ENCODE measurements at regions not wholly inside any gene's neighbourhood (a gene's known extent, or its start where the extent isn't known, plus 50 kb on each side); places are given as distances from the start of the nearest gene placed in this dataset.
"Not testable (repeated sequence)": the region's sequence is repeated elsewhere in the genome, so short reads cannot be mapped to it uniquely, and the experiment has no call there.

DNA sequence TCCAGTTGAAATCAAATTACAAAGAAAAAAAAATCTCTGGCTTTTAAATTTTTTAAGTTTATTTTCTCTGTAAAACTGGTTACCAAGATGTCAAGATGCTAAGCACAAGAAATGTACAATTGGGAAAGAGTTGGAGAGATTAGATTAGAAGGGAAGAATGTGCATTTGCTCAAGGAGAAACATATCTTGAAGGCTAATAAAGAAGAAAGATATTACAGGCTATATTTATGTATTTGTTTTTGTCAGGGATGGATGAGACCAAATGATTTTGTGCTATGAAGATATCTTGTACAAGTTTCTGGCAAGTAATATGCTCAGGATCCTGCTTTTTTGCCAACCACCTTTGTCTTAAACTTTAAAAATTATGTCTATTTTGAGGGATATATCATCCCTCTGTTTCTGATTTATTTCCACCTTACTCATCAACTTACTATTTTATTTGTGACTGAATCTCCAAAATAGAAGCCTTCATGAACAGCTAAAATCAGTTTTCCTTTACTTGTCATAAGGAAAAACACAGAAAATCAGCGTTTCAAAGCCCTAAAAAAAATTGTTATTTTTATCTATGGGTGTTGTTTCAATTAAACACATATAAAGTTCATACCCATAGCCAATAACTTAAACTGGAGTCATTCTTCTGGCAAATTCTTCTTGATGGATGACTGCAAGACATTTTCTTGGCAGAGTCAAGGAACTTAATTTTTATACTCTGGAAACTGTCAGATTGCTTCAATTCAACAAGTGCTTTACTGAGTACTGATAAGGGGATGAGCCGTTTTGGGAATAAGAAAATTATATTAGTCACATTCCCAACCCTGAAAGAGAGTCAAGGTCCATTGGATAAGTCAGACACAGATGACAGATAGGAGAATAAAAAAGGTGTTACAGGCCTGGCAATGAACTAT, 141.8 kb downstream of the CTH start:
- no peak for DNase-seq (ENCODE audit: low spot score)
- in situ Hi-C loops (cut with HindIII; ENCODE audit: low sequenced_read_pairs), result no loop called here

DNA sequence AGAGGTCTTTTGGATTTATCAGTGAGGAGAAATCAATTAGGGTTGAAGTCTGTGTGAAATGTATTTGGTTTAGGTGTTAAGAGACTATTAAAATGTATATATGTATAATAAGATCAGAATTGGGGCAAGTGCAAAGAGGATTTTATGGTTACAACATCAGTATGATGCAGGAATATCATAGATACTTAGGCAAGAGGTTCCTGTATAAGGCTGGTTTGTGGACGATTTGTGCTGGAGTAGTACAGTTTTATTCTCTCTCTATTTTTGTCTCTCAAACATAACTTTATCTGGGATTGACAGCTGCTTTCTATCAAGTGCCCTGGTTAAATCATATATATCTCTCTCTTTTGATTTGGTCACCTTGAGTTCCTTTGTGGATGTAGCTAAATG, 142.5 kb downstream of the CTH start:
- DNase-seq (ENCODE audit: low spot score), result no peak
- in situ Hi-C loops (cut with HindIII; ENCODE audit: low sequenced_read_pairs), result no loop called here

DNA sequence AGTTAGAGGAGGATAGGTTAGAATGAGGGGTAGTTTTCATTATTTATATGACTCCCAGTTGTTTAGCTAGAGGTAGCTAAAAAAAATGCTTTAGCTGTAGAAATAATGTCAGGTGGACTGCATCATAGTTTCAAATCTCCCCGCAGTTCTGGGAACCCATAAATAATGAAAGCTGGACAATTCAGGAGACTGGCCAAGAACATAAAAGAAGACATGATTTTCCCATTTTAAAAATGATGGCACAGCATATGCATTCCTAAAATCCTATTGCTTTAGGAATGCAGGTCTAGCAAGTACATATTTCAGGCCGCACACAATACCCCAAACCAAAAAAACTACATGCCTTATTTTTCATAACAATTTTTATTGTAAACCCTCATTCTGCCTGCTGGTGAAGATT, 143.3 kb downstream of the CTH start:
- in situ Hi-C loops (cut with HindIII; ENCODE audit: low sequenced_read_pairs), result no loop called here
- DNase-seq (ENCODE audit: low spot score), result no peak

DNA sequence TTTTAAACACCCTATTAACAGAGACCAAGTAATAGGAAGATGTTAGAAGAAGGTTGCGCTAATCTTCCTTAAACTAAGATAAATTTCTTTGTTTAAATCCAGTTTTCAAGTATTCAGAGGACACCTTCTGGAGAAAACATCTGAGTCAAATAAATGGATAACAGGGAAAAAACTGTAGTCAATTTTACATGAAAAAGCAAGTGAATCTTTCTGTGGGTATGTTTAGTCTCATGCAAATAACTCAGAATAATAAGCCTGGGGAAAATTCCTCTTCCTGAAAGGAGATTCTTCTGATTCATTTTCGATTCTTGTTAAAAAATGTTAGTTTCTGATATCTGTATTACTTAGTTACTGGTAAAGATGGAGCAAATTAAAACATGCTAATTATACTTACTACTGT, 145.5 kb downstream of the CTH start:
- in situ Hi-C loops (cut with HindIII; ENCODE audit: low sequenced_read_pairs), result no loop called here

DNA sequence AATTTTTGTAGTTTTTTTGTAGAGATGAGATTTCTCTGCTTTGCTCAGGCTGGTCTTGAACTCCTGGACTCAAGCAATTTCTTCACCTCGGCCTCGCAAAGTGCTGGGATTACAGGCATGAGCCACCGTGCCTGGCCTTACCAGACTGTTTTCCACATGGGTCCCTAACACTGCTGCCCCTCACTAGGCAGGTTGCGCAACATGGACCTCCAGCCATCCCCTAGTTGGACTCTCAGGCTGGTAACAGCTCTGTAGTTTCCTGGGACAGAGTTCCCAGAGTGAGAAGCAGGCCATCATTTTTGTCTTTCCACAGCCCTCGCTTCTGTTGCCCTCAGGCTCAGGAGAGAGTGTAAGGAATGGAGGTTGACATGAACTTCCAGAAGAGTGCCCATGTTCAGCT, 156.1 kb downstream of the CTH start:
- in situ Hi-C loops (cut with HindIII; ENCODE audit: low sequenced_read_pairs), result no loop called here
- no peak for DNase-seq (ENCODE audit: low spot score)

More for the DNA sequence above, 145.5 kb downstream of the CTH start:
- DNase-seq (ENCODE audit: low spot score), result no peak

DNA sequence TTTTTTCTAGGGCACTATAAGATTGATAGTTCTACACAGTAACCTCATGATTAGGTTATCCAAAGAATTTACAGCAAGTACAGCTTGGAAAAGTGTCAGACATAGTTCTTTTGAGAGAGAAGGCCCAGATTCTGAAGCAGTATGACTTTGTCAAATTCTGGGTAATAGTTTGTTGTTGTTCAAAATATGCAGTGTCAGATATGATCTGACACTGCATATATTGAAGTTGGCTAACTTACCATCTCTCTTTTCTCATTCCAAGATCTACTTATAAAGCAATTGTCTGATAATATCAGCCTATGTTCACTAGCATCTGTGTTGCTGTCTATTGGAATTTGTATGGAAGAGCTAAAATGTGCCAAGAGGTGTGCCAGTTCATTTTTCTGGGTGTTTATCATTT, 160.1 kb downstream of the CTH start:
- in situ Hi-C loops (cut with HindIII; ENCODE audit: low sequenced_read_pairs), result no loop called here
- DNase-seq (ENCODE audit: low spot score), result no peak

DNA sequence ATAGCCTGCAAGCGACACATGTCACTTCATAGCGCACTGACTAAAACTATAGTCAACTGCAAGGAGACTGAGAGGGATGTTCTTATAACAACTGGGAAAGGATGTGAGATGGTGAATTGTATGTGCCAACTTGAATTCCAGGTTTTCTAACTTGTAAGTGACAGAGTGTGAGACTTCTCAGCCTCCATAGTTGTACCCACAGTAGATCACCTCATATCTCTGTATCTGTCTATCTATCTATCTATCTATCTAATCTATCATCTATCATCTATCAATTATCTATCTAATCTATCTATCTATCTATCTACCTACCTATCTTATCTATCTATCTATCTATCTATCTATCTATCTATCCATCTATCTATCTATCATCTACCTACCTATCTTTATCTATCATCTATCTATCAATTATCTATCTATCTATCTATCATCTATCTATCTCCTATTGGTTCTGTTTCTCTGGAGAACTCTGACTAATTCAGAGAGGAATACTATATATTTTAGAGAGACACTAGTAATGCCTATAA, 162.3 kb downstream of the CTH start:
- DNase-seq (ENCODE audit: low spot score), result no peak
- in situ Hi-C loops (cut with HindIII; ENCODE audit: low sequenced_read_pairs), result no loop called here

DNA sequence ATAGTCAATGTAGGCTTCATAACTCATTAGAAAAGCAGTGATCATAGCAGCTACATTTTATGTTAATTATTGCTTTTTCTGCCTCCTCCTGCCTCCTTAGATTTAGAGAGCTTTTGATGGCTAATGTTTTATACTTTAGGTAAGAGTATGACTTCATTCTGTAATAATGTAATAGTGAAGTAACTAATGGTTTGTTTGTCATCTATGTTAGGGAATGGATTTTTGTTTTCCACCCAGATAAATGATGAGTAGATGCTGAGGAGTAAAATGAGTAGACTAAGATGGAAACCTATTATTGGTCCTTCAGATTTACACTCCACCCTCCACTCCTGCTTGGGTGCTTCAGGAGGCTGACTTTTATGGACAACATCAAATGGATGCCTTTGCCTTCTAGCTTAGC, 170.6 kb downstream of the CTH start:
- in situ Hi-C loops (cut with HindIII; ENCODE audit: low sequenced_read_pairs), result no loop called here
- no peak for DNase-seq (ENCODE audit: low spot score)

DNA sequence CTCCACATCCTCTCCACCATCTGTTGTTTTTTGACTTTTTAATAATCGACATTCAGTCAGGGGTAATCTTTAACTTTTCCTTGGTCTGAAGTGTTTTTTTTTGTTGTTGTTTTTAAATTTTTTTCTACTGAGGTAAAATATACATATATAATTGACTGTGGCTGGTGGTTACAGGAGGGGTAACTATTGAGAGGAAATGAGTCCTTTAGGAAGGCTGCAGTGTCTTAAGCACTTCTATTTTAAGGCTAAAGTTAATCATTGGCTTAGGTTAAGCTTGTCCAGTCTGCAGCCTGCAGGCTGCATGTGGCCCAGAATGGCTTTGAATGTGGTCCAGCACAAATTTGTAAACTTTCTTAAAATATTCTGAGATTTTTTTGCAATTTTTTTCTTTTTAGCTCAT, 172.5 kb downstream of the CTH start:
- no peak for DNase-seq (ENCODE audit: low spot score)
- in situ Hi-C loops (cut with HindIII; ENCODE audit: low sequenced_read_pairs), result no loop called here

GRCh38 chr1:70586046-70586445, 175.0 kb downstream of the CTH start:
- in situ Hi-C loops (cut with HindIII; ENCODE audit: low sequenced_read_pairs), result no loop called here
- no peak for DNase-seq (ENCODE audit: low spot score)

GRCh38 chr1:70587872-70588366, 176.9 kb downstream of the CTH start:
- in situ Hi-C loops (cut with HindIII; ENCODE audit: low sequenced_read_pairs), result no loop called here
- no peak for DNase-seq (ENCODE audit: low spot score)

DNA sequence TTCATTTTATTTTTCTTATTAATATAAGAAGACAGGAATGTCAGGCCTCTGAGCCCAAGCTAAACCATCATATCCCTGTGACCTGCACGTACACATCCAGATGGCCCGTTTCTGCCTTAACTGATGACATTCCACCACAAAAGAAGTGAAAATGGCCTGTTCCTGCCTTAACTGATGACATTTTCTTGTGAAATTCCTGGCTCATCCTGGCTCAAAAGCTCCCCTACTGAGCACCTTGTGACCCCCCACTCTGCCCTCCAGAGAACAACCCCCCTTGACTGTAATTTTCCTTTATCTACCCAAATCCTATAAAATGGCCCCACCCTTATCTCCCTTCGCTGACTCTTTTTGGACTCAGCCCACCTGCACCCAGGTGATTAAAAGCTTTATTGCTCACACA, 182.5 kb downstream of the CTH start:
- DNase-seq (ENCODE audit: low spot score); in situ Hi-C loops (cut with HindIII; ENCODE audit: low sequenced_read_pairs): not testable (repeated sequence)

DNA sequence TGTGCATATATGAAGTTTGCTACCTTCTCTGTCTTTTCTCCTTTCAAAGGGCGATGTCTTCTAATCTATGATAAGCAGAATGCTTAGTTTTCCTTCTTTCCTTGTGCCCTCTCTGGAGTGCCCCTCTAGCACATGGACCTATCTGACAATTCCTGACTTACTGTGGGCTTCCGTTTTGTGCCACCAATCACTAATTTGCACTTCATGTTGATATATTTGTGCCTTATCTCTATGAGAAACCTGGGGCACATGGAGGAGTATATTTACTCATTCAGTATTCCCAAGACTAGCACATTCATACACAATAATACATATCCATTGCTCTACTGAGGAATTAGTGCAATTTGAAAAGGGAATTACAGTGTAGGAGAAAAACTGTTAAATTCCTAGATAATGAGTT, 197.7 kb downstream of the CTH start:
- no peak for DNase-seq (ENCODE audit: low spot score)
- in situ Hi-C loops (cut with HindIII; ENCODE audit: low sequenced_read_pairs), result no loop called here

- DNase-seq (ENCODE audit: low spot score); in situ Hi-C loops (cut with HindIII; ENCODE audit: low sequenced_read_pairs): not testable (repeated sequence)
Observed at GRCh38 chr1:70610164-70610563, 199.1 kb downstream of the CTH start.

DNA sequence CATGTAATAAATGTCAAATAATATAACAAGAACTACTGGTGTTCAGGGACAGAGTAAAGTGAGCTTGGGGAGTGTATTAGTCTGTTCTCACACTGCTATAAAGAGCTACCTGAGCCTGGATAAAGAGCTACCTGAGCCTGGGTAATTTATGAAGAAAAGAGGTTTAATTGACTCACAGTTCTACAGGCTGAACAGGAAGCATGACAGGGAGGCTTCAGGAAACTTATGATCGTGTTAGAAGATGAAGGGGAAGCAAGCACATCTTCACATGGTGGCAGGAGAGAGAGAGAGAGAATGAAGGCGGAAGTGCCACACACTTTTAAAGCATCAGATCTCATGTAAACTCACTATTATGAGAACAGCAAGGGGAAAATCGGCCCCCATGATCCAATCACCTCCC, 205.9 kb downstream of the CTH start:
- no peak for DNase-seq (ENCODE audit: low spot score)
- in situ Hi-C loops (cut with HindIII; ENCODE audit: low sequenced_read_pairs), result no loop called here

DNA sequence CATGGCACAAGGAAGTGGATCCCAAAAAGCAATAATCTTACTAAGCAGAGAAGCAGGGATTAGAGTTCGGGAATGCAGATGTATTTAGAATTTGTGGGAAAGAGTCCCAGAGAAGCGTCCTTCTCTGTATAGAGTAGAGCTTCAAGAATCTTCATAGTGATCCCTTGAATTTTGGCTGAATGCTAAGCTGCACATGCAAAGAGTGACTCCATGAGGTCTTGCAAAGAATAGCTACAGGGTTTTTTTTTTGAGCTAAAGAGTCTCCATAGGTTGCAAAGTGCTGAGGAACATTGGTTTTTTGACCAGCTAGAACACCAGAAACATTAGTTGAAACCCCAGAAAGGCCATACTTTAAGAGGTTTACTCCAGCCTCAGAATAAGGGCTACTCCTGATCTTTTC, 206.7 kb downstream of the CTH start:
- DNase-seq (ENCODE audit: low spot score), result no peak
- in situ Hi-C loops (cut with HindIII; ENCODE audit: low sequenced_read_pairs), result no loop called here

- in situ Hi-C loops (cut with HindIII; ENCODE audit: low sequenced_read_pairs), result no loop called here
- no peak for DNase-seq (ENCODE audit: low spot score)
Observed at GRCh38 chr1:70627910-70628309, 216.8 kb downstream of the CTH start.

DNA sequence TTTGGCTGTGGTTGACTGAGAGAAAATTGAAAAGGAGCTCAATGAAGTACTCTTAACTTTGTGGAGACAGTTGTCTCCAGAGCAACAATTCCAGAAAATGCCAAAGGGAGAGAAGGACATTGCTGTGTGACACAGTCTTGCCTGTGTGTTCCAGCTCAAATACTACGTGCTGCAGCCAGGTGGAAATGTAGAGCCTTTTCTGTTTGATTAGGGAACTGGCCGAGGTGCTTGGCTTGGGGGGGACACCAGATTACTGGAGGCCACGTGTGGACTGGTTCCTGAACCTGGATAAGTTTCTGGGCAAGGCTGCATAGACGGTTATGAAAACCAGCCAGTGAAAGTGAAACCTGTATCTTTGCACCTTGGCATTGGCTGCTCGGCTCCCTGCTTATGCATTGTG, 217.9 kb downstream of the CTH start:
- in situ Hi-C loops (cut with HindIII; ENCODE audit: low sequenced_read_pairs), result no loop called here
- DNase-seq (ENCODE audit: low spot score), result no peak

- no peak for DNase-seq (ENCODE audit: low spot score)
- in situ Hi-C loops (cut with HindIII; ENCODE audit: low sequenced_read_pairs), result no loop called here
Observed at GRCh38 chr1:70633004-70633403, 221.9 kb downstream of the CTH start.

GRCh38 chr1:70635868-70636267, 224.8 kb downstream of the CTH start:
- no peak for DNase-seq (ENCODE audit: low spot score)
- in situ Hi-C loops (cut with HindIII; ENCODE audit: low sequenced_read_pairs), result no loop called here

GRCh38 chr1:70641868-70642267, 230.8 kb downstream of the CTH start:
- DNase-seq (ENCODE audit: low spot score), result no peak
- in situ Hi-C loops (cut with HindIII; ENCODE audit: low sequenced_read_pairs), result no loop called here

All from G401 (cell line).